Right kidney (tissue), 1 donor: ENCODE measurements at regions not wholly inside any gene's neighbourhood (a gene's known extent, or its start where the extent isn't known, plus 50 kb on each side); places are given as distances from the start of the nearest gene placed in this dataset.
A peak's percentile ranks its signal among the peaks of the same experiment; 100 is the strongest.
"Not testable (repeated sequence)": the region's sequence is repeated elsewhere in the genome, so short reads cannot be mapped to it uniquely, and the experiment has no call there.

Experiments used
- DNase-seq: peaks from one replicate; pipeline ENCODE4 v3.0.0-alpha.2; 2016

- DNase-seq: peak; percentile 30
Observed at GRCh38 chr10:30763918-30764317, 134.4 kb upstream of the LYZL2 start.

- no peak for DNase-seq
Observed at GRCh38 chr10:30762620-30763019, 133.1 kb upstream of the LYZL2 start.

GRCh38 chr10:30759423-30759822 lies 129.9 kb upstream of the LYZL2 start:
- DNase-seq: no peak

- no peak for DNase-seq
Observed at GRCh38 chr10:30758338-30758737, 128.8 kb upstream of the LYZL2 start.

- DNase-seq: no peak
Observed at GRCh38 chr10:30756896-30757295, 127.3 kb upstream of the LYZL2 start.

DNA sequence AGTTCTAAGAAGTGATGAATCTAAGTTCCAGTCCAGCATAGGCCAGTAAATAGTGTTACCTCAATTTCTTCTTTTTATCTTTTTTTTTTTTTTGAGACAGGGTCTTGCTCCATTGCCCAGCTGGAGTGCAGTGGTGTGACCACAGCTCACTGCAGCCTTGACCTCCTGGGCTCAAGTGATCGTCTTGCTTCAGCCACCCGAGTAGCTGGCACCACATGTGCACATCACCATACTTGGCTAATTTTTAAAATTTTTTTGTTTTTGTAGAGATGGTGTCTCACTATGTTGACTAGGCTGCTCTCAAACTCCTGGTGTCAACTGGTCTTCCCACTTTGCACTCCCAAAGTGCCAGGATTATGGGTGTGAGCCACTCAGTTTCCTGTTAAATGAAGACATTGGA lies 126.6 kb upstream of the LYZL2 start:
- no peak for DNase-seq

GRCh38 chr10:30755441-30755953 lies 125.9 kb upstream of the LYZL2 start:
- DNase-seq: peak; percentile 9

GRCh38 chr10:30752481-30752881 lies 122.9 kb upstream of the LYZL2 start:
- no peak for DNase-seq

DNA sequence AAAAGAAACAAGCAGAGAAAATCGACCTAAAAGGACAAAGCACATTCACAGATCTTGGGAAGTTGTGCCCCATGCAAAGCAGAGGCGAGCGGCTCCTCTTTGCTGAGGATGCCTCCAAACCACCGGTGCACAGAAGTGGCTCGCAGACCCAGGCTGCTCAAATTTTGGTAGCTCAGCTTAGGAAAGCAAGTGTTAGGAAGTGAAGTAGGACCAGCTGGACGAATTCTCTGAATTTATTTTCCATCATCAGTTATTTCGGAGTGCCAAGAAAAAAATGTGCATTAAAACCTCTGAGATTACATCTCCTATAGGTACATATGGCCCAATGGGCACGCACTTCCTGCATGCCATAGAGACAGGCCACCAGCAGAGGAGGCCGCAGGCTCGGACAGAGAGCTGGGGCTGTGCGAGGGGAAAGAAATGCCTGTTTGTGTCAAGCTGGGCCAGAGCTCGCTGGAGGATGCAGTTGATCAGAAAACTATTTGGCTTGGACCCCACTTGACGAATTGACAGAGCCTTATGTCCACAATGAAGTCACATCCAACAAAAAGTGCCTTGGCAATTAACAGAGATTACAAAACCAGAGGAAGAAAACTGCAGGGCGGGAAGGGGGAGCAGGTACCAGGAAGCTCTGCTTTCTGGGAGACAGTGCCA lies 122.3 kb upstream of the LYZL2 start:
- DNase-seq: no peak

- DNase-seq: no peak
Observed at GRCh38 chr10:30750971-30751677, 121.6 kb upstream of the LYZL2 start.

GRCh38 chr10:30749385-30749784 lies 119.8 kb upstream of the LYZL2 start:
- no peak for DNase-seq

GRCh38 chr10:30748152-30748973 lies 118.8 kb upstream of the LYZL2 start:
- DNase-seq: no peak

GRCh38 chr10:30747633-30748032 lies 118.1 kb upstream of the LYZL2 start:
- DNase-seq: no peak

- no peak for DNase-seq
Observed at GRCh38 chr10:30745953-30746352, 116.4 kb upstream of the LYZL2 start.

DNA sequence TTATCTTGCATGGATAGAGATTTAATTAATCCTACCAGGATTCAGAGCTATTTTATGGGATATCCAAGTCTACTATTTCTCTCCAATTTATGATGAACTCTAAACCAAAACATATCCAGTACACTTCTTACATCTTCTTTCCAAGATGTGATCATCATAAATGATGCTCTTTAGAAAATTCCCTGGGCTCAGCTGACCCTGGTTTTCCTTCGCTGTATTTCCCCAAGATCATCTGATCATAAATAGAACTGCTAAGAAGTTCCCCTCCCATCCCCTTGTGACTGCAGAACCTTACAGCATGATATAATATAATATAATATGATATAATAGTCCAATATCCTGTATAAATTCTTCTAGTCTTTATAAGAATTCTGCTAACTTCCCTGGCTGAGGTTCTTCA lies 114.6 kb upstream of the LYZL2 start:
- DNase-seq: no peak

- DNase-seq: no peak
Observed at GRCh38 chr10:30743586-30743985, 114.0 kb upstream of the LYZL2 start.

DNA sequence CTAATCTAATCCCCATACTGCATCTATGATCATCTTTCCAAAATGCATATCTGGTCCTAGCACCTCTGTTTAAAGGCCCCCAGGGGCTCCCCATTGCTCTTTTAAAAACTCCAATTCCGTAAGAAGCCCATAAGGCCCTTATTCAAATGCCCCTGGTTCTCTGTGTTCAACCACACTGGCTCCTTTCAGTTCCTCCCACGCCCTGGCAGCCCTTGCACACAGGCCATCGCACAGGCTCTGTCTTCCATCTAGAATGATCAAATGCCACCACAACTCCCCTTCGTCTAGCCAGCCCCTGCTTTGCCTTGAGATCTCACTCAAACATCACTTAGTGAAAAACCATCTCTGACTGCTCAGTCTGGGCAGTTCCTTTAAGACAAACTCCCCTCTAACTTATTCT lies 112.9 kb upstream of the LYZL2 start:
- no peak for DNase-seq

DNA sequence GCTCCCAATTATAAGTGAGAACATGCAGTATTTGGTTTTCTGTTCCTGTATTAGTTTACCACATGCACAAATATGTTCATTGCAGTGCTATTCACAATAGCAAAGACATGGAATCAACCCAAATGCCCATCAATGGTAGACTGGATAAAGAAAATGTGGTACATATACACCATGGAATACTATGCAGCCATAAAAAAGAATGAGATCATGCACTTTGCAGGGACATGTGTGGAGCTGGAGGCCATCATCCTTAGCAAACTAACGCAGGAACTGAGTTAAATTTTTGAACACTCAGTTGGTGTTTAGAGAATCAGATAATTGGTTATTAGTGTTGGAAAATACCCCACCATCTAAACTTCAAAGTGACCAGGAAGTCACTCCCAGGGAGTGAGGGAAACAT lies 111.2 kb upstream of the LYZL2 start:
- not testable (repeated sequence) for DNase-seq

GRCh38 chr10:30738416-30738815 lies 108.9 kb upstream of the LYZL2 start:
- DNase-seq: no peak

GRCh38 chr10:30737931-30738391 lies 108.4 kb upstream of the LYZL2 start:
- no peak for DNase-seq

- no peak for DNase-seq
Observed at GRCh38 chr10:30736685-30737232, 107.2 kb upstream of the LYZL2 start.

DNA sequence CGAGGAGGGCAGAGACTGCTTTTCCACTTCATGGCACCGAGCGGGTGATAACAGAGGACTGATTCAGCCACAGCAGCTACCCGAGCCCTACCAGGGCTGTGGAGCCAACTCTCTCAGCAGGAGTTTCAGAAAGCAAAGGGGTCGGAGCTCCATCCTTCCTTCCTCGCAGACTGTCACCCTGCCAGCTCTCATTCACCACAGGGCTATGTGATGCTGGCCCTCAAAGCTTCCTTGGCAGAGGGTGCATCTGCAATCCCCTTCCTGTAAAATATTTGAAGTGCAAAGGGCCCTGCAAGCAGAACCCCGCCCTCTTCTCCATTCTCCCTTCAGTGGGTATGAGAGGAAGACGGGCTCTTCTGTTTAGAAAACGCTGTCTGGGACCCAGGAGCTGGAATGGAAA lies 105.3 kb upstream of the LYZL2 start:
- DNase-seq: no peak

GRCh38 chr10:30732671-30733070 lies 103.1 kb upstream of the LYZL2 start:
- no peak for DNase-seq
